ENCODE measurements at regions not wholly inside any gene's neighbourhood (a gene's known extent, or its start where the extent isn't known, plus 50 kb on each side); places are given as distances from the start of the nearest gene placed in this dataset.
"Not testable (repeated sequence)": the region's sequence is repeated elsewhere in the genome, so short reads cannot be mapped to it uniquely, and the experiment has no call there.

DNA sequence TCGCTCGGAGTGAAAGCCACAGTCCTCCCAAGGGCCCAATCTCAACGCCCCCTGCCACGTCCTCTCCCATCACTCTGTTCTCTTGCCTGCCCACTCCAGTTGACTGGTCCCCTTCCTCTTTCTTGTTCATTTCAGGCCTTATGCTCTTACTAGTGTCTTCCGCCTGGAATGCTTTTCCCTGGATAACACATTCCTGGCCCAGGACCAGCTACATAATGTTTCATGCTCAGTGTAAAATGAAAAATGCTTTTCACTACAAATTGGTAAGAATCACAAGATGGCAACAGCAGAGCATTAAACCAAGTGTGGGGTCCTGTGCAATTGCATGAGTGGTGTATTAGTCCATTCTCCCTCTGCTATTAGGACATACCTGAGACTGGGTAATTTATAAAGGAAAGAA is 417.2 kb upstream of the KLHL29 start:
- TF ChIP-seq POLR2A (IDR thresholded peaks at IDR 0.05), result no peak
- TF ChIP-seq, protein P1, sequence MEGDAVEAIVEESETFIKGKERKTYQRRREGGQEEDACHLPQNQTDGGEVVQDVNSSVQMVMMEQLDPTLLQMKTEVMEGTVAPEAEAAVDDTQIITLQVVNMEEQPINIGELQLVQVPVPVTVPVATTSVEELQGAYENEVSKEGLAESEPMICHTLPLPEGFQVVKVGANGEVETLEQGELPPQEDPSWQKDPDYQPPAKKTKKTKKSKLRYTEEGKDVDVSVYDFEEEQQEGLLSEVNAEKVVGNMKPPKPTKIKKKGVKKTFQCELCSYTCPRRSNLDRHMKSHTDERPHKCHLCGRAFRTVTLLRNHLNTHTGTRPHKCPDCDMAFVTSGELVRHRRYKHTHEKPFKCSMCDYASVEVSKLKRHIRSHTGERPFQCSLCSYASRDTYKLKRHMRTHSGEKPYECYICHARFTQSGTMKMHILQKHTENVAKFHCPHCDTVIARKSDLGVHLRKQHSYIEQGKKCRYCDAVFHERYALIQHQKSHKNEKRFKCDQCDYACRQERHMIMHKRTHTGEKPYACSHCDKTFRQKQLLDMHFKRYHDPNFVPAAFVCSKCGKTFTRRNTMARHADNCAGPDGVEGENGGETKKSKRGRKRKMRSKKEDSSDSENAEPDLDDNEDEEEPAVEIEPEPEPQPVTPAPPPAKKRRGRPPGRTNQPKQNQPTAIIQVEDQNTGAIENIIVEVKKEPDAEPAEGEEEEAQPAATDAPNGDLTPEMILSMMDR (IDR thresholded peaks at IDR 0.05), result no peak
- no peak for TF ChIP-seq POLR2AphosphoS5 (IDR thresholded peaks at IDR 0.05; ENCODE audit: insufficient read depth in 1 of 2, low read depth in 1 of 2)
- Histone ChIP-seq H3K4me3 (no peak overlapping the region), H3K27ac (no peak overlapping the region), H3K4me1 (no peaks in the 10 kb centered on the region), H3K9me3 (no peaks in the 10 kb centered on the region), H3K36me3 (no peaks in the 10 kb centered on the region), H3K27me3 (no peaks in the 10 kb centered on the region)
- DNase-seq (ENCODE audit: extremely low spot score in 2 of 2), result no peak
- intact Hi-C loops (cut with DNase I), result no loop called here

DNA sequence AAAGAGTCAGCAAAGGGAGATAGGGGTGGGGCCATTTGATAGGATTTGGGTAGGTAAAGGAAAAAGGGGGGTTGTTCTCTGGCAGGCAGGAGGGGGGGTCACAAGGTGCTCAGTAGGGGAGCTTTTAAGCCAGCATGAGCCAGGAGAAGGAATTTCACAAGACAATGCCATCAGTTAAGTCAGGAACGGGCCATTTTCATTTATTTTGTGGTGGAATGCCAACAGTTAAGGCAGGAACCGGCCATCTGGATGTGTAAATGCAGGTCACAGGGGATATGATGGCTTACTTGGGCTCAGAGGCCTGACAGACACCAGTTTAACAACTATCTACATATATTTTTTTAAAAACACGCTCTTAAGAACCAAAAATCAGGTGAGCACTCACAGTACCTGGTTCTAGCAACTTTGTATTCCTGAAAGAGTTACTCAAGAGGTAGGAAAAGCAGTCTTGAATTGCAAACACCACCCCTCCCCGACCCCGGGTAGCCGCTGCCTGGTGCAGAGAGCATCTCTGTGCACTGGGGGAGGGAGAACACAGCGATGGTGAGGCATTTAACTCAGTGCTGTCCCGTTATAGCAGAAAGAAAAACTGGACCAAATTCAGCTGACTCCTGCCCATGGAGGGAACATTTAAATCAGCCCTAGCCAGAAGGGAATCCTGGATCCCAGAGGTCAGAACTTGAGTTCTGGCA is 414.5 kb upstream of the KLHL29 start:
- Histone ChIP-seq H3K27ac (no peak overlapping the region), H3K36me3 (no peaks in the 10 kb centered on the region), H3K9me3 (no peaks in the 10 kb centered on the region), H3K4me1 (no peaks in the 10 kb centered on the region), H3K4me3 (no peak overlapping the region), H3K27me3 (no peaks in the 10 kb centered on the region)
- TF ChIP-seq POLR2AphosphoS5 (IDR thresholded peaks at IDR 0.05; ENCODE audit: insufficient read depth in 1 of 2, low read depth in 1 of 2), result no peak
- TF ChIP-seq, protein P1 (IDR thresholded peaks at IDR 0.05), result no peak
- no peak for TF ChIP-seq POLR2A (IDR thresholded peaks at IDR 0.05)
- DNase-seq (ENCODE audit: extremely low spot score in 2 of 2), result no peak
- intact Hi-C loops (cut with DNase I), result no loop called here

DNA sequence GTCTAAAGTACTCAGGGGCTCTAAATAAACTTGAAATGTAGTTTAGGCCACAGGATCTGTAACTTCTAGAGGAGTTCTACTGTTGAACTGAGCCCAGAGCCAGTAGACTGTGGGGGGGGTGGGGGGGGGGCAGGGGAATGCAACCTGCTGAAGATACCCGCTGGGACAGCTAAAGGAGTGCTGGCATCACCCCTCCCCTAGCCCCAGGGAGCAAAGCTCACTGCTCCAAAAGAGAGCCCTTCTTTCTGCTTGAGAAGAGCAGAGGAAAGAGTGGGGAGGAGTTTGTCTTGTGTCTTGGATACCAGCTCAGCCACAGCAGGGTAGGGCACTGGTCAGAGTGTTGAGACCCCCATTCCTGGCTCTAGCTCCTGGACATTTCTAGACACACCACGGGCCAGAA is 414.0 kb upstream of the KLHL29 start:
- intact Hi-C loops (cut with DNase I), result no loop called here
- Histone ChIP-seq H3K27me3 (no peaks in the 10 kb centered on the region), H3K9me3 (no peaks in the 10 kb centered on the region), H3K4me1 (no peaks in the 10 kb centered on the region), H3K27ac (no peak overlapping the region), H3K4me3 (no peak overlapping the region), H3K36me3 (no peaks in the 10 kb centered on the region)
- TF ChIP-seq, protein P1 (IDR thresholded peaks at IDR 0.05), result no peak
- no peak for DNase-seq (ENCODE audit: extremely low spot score in 2 of 2)

DNA sequence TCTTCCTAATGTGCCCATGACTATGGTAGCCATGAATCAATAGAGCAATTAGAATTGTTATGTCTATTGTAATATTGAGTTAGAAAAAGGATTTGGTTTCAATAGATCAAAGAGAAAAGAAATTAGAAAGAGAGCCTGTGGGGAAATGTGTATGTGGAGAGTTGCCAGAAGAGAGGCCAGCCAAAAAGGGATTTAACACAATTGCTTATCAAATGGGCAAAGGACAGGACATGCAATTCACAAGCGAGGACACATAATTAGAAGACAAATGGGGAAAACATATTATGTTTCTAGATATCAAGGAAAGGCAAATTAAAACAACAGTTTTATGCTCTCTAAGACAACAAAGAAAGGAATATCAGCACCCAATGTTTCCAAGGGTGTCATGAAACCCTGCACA is 403.2 kb upstream of the KLHL29 start:
- no peak for DNase-seq (ENCODE audit: extremely low spot score in 2 of 2)
- TF ChIP-seq POLR2A (IDR thresholded peaks at IDR 0.05) (no peak), POLR2AphosphoS5 (IDR thresholded peaks at IDR 0.05; ENCODE audit: insufficient read depth in 1 of 2, low read depth in 1 of 2) (no peak)
- TF ChIP-seq, protein P1 (IDR thresholded peaks at IDR 0.05), result no peak
- Histone ChIP-seq H3K4me1 (no peaks in the 10 kb centered on the region), H3K36me3 (no peaks in the 10 kb centered on the region), H3K27ac (no peak overlapping the region), H3K27me3 (no peaks in the 10 kb centered on the region), H3K4me3 (no peak overlapping the region), H3K9me3 (no peaks in the 10 kb centered on the region)
- intact Hi-C loops (cut with DNase I), result no loop called here

DNA sequence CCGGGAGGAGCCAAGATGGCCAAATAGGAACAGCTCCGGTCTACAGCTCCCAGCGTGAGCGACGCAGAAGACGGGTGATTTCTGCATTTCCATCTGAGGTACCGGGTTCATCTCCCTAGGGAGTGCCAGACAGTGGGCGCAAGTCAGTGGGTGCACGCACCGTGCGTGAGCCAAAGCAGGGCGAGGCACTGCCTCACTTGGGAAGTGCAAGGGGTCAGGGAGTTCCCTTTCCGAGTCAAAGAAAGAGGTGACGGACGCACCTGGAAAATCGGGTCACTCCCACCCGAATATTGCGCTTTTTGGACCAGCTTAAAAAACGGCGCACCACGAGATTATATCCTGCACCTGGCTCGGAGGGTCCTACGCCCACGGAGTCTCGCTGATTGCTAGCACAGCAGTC is 400.8 kb upstream of the KLHL29 start:
- not testable (repeated sequence) for H3K36me3 ChIP-seq, H3K27ac ChIP-seq

More for the DNA sequence above, 400.8 kb upstream of the KLHL29 start:
- H3K9me3 ChIP-seq; intact Hi-C loops (cut with DNase I); DNase-seq (ENCODE audit: extremely low spot score in 2 of 2); H3K4me1 ChIP-seq; H3K4me3 ChIP-seq; H3K27me3 ChIP-seq: not testable (repeated sequence)

All from vagina (tissue), 2 donors.